ENCODE measurements at regions not wholly inside any gene's neighbourhood (a gene's known extent, or its start where the extent isn't known, plus 50 kb on each side); places are given as distances from the start of the nearest gene placed in this dataset.
"Not testable (repeated sequence)": the region's sequence is repeated elsewhere in the genome, so short reads cannot be mapped to it uniquely, and the experiment has no call there.

DNA sequence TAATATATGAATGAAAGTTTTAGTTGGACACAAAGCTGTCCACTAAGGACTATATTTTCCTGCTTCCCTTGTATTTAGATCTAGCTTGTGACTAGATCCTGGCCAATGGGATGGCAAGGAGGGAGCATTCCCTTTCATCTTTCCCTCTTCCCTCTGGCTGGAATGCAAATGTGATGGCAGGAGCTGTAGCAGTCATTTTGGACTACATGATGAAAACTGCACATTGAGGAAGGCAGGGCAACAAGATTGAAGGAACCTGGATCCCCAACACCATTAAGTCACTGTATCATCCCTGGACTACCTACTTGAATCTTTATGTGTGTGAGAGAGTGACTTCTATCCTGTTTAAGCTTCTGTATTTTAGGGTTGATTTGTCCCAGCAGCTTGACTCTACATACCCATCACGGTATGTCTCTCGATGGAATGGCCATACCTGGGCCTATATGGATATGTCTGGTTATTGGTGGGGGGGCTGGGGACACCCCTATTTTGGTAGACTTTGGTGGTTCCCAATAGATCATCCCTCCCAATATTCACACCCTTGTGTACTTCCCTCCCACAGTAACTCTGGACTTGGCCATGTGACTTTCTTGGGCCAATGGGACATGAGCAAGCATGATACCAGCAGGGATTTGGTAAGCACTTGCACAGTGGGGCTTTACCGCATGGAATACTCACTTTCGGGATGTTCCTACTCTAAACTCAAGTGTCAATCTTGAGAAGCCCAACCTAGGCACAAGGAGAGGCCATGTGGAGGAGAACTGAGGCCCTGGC is 128.5 kb downstream of the VEGFA start:
- no peak for DNase-seq

DNA sequence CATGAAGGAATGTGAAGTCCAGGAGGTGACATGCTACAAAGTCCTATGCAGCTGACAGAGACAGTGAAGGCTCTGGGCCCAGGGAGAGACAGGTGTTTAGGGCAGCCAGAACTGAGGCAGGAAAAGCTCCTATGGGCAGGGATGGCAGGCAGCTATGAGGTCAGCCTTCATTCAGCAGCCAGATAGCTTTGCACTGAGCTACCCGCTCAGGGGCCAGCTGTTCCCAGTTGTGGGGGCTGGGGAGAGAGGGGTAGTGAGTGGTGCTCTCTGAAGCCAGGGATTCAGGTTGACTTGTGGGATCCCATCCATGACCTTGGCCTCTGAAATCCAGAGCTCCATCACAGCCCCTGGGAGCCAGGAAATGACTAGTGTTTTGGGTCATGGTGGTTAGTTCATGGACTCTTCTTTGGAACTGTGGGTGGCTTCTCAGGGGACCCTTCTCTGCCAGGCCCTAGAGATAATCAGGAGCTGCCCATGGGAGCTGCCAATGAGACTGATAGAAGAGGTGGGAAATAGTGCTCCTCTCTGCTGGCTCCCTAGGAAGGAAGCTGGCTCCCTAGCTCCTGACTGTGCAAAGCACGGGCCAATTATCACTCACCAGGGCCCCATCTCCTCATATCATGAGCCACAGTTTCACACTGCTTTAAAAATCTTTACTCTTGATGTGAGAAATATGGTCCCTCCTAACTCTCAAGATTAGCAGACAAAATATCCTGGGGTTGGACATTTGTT is 127.7 kb downstream of the VEGFA start:
- DNase-seq, result no peak

DNA sequence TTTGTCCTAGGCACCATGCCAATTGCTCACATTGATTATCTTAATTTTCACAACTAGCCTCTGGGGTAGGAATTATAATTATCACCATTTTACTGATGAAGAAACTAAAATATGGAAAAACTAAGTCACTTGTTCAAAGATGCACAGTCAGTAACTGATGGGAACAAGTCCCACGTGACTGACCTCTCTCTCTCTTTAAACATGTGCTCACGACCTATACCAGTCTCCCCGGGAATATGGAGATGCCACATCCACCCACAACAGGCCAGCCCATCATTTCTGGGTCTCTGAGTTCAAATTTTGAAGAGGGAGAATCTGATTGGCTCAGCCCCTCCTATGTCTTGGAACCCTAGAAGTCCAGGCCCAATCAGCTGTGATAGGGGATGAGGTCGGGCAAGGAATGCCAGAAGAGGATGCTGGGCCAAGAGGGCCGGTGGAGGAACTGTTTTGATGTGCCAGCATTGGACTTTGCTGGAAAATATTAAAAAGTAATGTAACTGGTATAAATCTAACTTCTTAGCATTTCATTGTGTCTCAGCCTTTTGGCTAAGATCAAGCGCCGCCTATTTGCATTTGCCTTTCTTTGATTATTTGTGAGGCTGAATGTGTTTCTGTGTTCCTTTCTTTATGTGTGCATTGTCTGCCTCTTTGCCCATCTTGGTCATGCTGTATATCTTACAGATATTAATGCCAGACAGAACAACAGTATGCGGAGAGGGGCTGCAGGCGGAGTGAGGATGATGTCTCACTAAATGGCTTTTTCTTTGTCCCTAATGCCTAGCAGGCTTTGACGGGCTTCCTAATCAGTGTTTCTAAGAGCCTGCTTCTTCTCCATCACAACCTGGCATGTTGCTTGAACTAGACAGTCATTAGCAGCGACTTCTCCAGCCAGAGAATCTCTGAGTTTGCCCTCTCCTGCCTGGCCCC is 126.6 kb downstream of the VEGFA start:
- no peak for DNase-seq

DNA sequence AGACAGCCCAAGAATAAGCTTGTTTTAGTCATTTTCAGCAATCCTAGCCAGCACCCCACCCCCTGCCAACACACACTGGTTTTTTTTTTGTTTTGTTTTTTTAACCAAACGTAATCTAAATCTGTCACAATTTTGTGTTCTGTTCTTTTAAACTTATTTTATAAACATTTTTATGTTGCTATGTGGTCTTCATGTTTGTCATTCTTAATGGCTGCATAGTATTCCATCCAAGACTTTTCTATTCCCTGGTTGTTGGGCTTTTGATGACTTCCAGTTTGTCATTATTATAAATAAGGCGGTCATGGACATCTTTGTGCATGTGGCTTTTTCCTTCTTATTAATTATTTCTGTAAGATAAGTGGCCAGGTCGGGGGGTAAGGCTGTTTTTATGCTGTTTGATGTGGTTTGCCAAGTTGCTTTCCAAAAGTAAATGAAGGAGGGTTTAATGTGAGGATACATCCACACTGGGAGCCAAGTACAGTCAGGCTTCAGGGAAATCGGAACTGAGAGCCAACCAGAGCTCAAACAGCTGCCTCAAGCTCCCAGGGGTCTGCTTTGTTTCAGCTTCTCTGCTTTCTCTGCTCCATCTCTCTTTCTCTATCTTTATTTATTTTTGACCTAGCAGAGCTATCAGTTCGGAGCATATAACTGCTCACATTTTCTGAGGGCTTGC is 125.8 kb downstream of the VEGFA start:
- DNase-seq, result no peak

DNA sequence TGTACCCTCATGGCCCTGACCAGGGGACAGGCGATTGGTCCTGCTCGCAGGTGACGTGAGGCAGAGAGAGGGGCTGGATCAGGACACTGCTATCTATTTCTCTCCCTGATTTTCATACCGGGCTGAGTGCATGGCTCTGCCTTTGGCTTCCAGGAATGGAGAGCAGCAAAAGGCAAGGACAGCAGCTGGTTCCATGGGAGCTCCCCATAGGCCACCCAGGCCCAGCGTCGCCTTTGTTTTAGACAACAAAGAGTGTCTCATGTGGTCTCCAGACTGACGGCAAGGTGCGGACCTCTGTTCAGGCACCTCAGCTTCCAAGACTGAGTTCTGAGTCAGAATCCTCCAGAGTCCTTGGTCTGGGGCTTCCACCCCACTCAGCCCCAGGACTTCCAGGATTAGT is 123.1 kb downstream of the VEGFA start:
- no peak for DNase-seq

DNA sequence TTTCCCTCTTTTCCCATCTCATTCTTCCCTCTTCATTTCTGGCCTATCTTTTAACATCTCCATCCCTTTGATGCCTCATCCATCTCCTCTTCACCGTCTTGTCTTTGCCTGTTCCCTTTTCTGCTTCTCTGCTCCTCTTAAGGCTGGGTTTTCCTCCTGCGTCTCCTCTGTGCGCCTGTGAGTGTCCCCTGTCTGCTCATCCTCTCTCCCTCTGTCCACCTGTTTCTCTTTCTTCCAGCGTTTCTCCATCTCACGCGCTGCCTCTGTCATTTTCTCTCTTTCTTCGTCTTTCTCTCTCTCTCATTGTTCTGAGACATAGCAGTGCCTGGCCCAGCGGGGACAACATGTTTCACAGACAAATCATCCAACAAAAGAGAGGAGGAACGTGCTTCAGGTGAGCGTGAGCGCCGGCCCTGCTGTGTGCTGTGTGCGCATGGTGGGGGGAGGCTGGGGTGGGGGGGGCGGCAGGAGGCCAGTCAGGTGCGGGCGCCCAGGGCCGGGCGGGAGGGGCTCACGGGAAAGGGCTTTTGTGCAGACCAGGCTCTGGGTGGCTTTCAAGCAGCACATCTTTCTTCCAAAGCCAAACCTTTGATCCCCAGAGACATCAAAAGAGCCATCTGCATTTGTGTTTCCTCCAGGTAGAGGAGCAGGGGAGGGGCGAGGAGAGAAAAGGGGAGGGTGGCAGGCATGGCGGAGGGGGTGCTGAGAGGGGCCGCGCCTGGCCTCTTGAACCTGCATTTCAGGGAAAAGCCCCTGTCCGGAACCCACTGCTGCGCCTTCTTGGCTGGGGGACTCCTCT is 121.3 kb downstream of the VEGFA start:
- no peak for DNase-seq

DNA sequence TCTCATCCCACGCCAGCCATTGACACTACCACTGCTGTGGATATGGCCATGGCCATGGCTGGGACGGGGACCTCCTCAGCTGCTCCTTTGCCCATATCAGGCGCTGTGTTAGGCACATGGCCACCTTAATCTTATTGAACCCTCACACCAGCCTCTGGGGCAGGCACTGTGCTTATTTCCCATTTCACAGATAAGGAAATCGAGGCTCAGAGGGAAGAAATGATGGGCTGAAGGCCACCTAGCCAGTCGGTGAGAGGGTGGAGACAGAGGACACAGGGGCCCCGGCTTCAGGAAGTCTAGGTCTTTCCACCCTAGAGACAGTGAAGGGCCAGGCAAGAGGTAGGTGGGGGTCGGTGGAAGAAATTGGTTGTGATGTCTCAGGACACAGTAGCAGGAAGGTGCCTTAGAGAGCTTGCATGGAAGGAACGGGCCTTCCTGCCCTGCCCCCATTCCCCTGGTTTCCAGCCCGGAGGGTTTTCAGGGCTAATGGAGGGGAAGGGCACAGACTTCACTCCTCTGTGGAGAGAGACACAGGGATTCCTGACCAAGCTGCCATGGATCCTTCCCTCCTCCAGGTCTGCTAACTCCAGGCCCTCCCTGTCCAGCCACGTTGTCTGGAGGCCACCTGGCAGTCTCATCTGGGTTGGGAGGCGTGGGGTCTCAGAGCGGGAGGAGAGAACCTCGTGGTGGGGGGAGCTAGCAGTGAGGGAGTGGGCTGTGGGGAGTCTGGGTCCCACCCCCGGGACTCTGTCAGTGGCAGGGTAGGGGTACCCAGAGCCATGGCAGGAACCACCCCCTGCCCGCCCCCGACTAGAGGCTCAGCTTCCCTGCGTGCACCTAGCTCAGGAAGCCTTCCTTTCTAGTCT is 120.4 kb downstream of the VEGFA start:
- DNase-seq, result no peak

DNA sequence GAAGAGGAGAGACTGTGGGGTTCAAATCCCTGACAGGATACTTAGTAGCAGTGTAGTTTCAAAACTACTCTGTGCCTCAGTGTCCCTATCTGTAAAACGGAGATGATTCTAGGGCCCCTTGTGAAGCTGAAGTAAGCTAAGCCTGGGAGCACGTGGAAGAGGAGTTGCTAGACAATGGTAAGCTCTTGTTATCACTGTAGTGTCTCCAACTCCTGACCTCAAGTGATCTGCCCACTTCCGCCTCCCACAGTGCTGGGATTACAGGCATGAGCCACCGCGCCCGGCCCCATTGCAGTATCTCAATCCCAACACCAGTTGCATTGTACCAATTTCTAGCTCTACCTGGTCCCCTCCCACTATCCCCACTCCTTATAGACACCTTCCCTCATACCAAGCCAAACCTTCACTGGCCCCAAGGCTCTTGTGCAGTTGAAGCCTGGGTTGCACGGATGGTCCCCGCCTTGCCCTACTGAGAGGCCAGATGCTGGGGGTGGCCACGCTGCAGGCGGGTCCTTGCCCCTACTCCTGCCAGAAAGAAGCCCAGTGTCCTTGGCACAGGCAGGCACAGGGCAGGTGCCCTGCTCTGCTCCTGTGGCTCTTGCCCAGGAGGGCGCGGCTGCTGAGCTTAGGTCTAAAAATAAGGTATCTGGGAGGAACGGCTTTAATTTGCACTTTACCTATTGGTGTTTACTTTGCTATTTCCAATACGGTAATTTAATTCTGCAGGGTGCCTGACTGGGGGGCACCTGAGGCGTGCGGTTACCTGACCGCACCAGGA is 118.1 kb downstream of the VEGFA start:
- DNase-seq, result no peak

DNA sequence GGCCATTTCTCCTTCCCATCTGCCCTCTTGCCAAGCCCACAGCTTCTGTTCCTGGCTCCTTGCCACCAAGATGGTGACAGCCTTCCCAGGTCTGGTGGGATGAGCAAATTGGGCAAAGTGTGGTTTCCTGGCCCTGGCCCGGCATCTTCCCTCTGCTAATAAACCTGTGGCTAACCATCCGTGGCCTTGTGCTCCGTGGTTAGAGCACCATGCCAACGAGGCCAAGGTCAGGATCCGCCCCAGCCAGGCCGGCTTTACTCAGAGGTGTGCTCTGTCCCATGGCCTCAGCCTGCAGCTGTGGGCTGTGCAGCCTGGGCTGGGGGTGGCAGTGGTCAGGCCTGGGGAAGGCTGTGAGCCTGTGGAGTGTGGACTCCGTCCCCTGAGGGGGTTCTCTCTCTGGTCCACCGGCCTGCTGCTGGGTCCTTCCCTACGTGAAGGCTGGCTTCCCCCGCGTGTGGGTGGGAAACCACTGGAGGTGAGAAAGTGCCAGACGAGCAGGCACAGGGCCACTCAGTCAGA is 117.4 kb downstream of the VEGFA start:
- DNase-seq, result no peak

DNA sequence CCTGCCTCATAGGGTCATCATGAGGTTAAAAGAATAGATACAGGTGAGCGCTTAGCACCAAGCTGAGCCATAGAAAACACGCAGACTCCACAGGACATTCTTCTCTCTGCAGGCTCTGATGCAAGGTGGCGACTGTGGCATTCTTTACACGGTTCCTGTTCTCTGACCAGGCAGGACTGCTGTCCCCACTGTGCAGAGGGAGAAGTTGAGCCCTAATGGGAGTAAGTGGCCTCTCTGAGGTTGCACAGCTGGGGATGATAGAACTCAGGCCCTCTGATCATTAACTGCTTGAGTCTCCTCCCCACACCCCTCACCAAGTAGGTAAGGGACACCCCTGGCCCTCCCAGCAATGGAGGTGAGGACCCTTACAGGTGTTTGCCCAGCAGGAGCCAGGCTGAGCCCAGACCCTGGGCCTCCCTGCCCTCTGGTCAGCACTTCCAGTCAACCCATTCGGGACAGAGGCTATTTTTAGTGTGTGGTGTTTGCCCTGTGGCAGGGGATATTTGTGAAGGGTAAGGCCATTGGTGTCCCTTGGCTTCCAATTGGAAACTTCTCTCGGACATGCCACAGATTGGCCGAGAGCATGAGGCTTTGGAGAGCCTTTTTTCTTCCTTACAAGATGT is 116.8 kb downstream of the VEGFA start:
- no peak for DNase-seq

DNA sequence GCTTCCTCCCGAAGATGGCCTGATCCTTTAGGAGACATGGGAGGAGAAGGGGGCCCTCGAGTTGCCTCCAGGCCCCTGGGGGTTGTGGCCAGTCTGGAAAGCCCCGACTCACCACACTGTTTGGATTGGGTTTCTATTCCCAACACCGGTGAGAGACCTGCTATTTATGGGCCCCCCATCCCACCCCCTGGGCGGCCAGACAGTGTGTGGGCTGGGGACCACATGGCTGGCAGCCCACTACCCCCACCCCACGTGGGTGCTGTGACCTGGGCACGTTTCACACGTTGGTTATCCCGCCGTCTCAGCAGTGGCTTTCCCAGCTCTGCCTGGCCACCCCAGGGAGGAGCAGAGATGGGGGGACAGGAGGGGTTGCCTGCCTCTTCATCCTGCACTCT is 116.1 kb downstream of the VEGFA start:
- DNase-seq, result no peak

DNA sequence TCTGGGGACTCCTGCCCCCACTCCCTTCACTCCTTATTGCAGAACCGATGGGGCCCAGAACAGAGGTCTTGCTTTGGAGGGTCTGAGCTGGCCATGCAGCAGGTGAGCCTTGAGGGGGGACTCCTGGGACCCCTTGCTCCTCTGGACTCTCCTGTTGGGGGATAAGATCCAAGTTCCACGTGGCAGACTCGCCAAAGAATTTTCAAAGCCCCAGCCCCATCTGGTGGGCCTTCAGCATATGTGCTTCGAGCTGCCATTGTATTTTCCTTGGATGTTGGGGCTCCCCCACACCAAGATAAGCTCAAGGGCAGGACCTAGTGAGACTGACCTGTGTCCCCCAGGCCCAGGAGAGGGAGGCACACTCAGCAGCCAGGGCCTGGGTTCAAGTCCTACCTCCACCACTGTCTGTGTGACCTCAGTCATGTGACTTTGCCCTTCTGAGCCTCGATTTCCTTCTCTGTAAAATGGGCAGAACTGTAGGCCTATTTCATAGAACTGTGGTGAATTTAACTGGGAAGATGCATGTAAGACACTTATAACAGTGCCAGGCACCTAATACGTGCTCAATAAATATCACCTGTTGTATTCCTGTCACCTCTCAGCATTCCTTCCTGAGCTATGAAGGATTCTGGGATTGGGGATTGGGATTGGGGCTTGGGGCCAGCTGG is 115.5 kb downstream of the VEGFA start:
- no peak for DNase-seq

DNA sequence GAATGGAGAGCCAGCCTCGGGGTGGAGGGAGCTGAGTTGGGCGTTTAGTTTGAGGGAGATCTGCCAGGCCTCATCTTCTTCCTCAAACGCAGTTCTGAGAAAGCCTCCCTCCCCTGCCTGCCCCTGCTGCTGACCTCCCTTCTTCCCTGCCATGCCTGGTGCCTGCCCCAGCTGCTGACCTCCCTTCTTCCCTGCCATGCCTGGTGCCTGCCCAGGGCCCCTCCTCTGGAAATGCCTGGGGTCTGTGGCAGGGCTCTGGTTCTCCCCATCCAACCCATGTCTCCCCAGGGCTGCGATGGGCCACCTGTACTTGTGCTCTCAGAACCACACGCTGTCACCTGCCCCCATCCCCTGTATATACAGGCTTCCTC is 114.6 kb downstream of the VEGFA start:
- no peak for DNase-seq

DNA sequence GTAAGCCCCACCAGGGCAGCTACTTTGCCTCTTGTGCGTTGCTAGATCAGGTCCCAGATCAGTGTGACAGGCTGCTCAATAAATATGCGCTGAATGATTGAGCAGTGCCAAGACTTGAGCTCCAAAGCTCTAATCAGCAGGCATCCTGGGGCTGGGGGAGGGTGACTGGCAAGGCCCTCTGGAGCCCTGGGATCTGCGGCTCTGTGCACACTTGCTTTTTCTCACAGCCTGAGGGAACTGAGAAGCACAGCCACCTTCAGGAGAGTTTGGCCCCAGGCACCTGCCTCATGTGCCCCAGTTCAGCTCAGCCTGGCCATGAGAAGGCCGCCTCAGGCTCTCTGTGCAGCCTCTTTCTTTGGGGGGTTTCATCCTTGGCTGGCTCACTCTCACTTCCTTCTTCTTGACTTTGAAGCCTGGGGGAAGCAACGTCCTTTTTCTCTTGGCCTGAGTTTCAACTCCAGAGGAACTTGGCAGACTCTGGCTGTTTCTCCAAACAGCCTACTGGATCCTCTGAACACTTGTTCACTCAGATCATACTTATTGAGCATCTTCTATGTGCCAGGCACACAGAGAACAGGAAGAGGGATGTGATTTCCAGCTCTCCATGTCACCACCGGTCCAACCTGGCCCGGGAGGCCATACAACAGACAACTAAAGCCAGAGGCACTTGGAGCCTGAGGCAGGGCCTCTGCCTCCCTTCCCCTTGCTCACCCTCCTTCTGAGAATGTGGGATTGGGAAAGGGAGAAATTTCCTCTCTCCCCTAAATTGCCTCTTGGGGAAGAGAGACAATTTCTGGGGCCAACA is 114.0 kb downstream of the VEGFA start:
- DNase-seq, result no peak

DNA sequence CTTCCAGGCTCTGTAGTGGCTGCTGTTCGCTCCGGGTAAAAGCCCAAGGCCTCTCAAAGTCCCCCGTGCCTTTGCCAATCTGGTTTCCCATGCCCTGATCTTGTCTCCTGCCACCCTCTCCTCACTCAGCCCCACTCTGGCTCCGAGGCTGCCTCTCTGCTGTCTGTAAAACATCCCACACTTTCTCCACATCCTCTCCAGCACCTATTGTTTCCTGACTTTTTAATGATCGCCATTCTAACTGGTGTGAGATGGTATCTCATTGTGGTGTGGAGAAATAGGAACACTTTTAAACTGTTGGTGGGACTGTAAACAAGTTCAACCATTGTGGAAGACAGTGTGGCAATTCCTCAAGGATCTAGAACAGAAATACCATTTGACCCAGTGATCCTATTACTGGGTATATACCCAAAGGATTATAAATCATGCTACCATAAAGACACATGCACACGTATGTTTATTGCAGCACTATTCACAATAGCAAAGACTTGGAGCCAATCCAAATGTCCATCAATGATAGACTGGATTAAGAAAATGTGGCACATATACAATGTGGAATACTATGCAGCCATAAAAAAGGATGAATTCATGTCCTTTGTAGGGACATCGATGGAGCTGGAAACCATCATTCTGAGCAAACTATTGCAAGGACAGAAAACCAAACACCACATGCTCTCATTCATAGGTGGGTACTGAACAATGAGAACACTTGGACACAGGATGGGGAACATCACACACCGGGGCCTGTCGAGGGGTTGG is 112.9 kb downstream of the VEGFA start:
- not testable (repeated sequence) for DNase-seq

DNA sequence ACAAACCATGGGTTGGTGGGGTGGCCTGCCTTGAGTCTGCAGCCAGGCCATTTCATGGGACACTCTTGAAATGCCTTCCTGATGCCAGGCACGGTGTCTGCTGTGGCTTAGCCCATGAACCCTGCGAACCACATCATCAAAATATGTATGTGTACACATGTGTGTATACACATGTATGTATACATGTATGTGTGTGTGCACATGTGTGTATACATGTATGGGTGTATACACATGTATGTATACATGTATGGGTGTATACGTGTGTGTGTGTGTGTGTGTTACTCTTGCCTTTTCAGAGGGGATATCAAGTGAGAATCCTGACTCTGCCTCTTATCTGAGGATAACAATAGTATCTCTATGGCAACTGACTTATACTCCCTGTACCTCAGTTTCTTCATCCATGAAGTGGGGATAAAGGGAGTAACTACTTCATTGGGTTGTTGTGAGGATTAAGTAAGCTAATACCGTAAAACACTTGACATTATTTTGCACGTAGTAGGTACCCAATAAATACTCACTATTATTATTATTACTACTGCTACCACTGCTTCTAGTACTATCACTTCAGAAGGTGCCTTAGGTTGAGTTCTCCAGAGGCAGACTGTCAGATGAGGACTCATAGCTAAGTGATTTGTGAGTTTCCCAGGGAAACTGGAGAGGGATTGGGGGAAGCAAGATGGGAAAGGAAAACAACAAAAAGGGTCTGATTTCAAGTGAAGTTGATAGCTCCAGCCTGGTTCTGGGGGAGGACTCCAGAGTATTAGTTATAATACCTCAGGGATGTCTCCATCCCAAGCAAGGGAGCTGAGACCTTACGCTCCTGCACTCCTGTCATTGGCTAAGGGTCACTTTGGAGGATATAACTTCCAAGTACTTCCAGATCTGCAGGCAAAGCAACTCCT is 110.5 kb downstream of the VEGFA start:
- no peak for DNase-seq

Measured in CD4-positive, alpha-beta T cell treated with Interleukin-17A for 1 hour (primary cell).